ENCODE measurements at regions not wholly inside any gene's neighbourhood (a gene's known extent, or its start where the extent isn't known, plus 50 kb on each side); places are given as distances from the start of the nearest gene placed in this dataset.

DNA sequence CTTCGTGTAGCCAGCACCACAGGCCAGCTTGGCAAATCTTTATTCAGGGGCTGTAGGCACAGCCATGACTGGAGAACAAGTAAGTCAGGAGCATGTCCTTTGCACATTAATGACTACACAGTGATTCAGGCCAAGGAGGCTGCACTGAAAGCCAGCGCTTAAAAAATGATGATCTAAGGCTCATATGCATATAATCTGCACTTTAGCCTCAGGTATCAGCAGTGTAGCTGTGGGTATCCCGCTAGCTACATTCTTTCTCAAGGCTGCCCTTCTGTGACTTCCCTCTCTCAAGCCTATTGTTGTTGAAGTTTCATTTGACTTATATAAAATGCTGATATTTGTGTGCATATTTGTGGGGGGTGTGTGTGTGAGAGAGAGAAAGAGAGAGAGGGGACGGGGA lies 62.6 kb upstream of the RGL1 start:
- WGBS (ENCODE audit: low lambda C conversion rate) = 81% methylated on average over 4 of the region's 4 CpGs
- in situ Hi-C loops (cut with HindIII; ENCODE audit: extremely low pct_ligation_motif_present, low pct_unique_long_range_greater_than_20kb) (no loop called here), intact Hi-C loops (cut with micrococcal nuclease; ENCODE audit: unreplicated experiment) (no loop called here)
- Histone ChIP-seq H3K9me3 (ENCODE audit: low read length) (no peaks in the 10 kb centered on the region), H3K4me2 (ENCODE audit: low read depth, low read length) (no peak overlapping the region), H2AFZ (ENCODE audit: low read length) (no peak overlapping the region), H4K20me1 (ENCODE audit: insufficient read depth, low read length) (no peaks in the 10 kb centered on the region), H3K4me1 (ENCODE audit: insufficient read depth, low read length) (no peaks in the 10 kb centered on the region), H3K36me3 (replicated peaks in 1 of 2; ENCODE audit: control insufficient read depth in 1 of 2, insufficient read depth in 2 of 2, low read length in 2 of 2) (peaks cover 0 to 1% of the 10 kb centered on the region in 2 experiments; a peak in 2 of 5 replicates), H3K9ac (ENCODE audit: insufficient read depth, low read depth, low read length) (no peak overlapping the region), H3K27ac (ENCODE audit: extremely low read length, insufficient read depth, low read length) (no peak overlapping the region), H3K79me2 (ENCODE audit: insufficient read depth, low read length) (no peaks in the 10 kb centered on the region), H3K27me3 (ENCODE audit: control insufficient read depth in 1 of 2, insufficient read depth in 2 of 2, low read length in 2 of 2) (no peaks in the 10 kb centered on the region), H3K4me3 (replicated peaks in 1 of 3; ENCODE audit: insufficient read depth in 1 of 3, low read depth in 2 of 3, low read length in 3 of 3) (no peak overlapping the region)
- ChIA-PET CTCF (ENCODE audit: low intra/inter-chr PET ratio, low total read pairs) (no interaction called here), POLR2A (no interaction called here)
- DNase-seq (ENCODE audit: low spot score) (no peak), ATAC-seq (peak; percentile 56; the same call in 2 of the 3 replicates), FAIRE-seq (no peak)
- BruUV-seq (replicated peaks) = no TSS peak
- TF ChIP-seq, protein P1, sequence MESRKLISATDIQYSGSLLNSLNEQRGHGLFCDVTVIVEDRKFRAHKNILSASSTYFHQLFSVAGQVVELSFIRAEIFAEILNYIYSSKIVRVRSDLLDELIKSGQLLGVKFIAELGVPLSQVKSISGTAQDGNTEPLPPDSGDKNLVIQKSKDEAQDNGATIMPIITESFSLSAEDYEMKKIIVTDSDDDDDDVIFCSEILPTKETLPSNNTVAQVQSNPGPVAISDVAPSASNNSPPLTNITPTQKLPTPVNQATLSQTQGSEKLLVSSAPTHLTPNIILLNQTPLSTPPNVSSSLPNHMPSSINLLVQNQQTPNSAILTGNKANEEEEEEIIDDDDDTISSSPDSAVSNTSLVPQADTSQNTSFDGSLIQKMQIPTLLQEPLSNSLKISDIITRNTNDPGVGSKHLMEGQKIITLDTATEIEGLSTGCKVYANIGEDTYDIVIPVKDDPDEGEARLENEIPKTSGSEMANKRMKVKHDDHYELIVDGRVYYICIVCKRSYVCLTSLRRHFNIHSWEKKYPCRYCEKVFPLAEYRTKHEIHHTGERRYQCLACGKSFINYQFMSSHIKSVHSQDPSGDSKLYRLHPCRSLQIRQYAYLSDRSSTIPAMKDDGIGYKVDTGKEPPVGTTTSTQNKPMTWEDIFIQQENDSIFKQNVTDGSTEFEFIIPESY (CRISPR knock-in tag; IDR thresholded peaks at IDR 0.05) = peak; percentile 74
- TF ChIP-seq ZNF790 (CRISPR knock-in tag; IDR thresholded peaks at IDR 0.05; ENCODE audit: borderline replicate concordance) = no peak

DNA sequence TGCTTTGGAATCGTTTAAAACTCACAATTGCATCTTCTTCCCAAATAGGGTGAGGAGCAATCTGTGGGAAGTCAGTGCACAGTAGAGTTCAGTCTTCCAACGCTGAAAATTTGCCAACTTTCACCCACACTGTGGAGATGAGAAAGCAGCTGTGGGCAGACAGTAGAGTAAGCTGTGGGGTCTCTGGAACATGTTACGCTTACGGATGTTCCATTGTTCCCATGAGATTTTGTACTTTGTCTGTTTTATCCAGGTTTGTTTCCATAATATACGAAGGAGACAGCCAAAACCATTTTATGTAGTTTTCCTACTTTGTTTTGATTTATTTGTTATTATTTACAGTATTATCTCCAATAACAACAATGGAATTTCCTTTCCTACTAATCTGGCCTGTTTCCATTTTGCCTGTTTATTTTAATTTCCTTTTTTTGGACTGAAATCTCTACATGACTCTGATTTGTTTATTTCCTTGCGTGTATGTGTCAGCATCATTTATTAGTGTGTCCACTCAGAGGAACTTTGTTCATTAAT lies 65.1 kb upstream of the RGL1 start:
- no peak overlapping the region for H3K27ac ChIP-seq (ENCODE audit: extremely low read length, insufficient read depth, low read length)
- H4K20me1 ChIP-seq (ENCODE audit: insufficient read depth, low read length) = no peaks in the 10 kb centered on the region
- H3K36me3 ChIP-seq (replicated peaks in 1 of 2; ENCODE audit: control insufficient read depth in 1 of 2, insufficient read depth in 2 of 2, low read length in 2 of 2) = peaks cover 0 to 1% of the 10 kb centered on the region in 2 experiments; a peak in 2 of 5 replicates
- ATAC-seq = no peak
- no peak for DNase-seq (ENCODE audit: low spot score)
- no peak overlapping the region for H2AFZ ChIP-seq (ENCODE audit: low read length)
- H3K79me2 ChIP-seq (ENCODE audit: insufficient read depth, low read length) = no peaks in the 10 kb centered on the region
- peaks cover 13% of the 10 kb centered on the region for H3K4me1 ChIP-seq (ENCODE audit: insufficient read depth, low read length)
- H3K4me2 ChIP-seq (ENCODE audit: low read depth, low read length) = no peak overlapping the region
- 79% methylated on average over 6 of the region's 6 CpGs for WGBS (ENCODE audit: low lambda C conversion rate)
- POLR2A ChIA-PET = no interaction called here
- CTCF ChIA-PET (ENCODE audit: low intra/inter-chr PET ratio, low total read pairs) = no interaction called here
- no peak overlapping the region for H3K9ac ChIP-seq (ENCODE audit: insufficient read depth, low read depth, low read length)
- no peaks in the 10 kb centered on the region for H3K9me3 ChIP-seq (ENCODE audit: low read length)
- BruUV-seq (replicated peaks) = no TSS peak
- no peaks in the 10 kb centered on the region for H3K27me3 ChIP-seq (ENCODE audit: control insufficient read depth in 1 of 2, insufficient read depth in 2 of 2, low read length in 2 of 2)
- no peak for FAIRE-seq
- in situ Hi-C loops (cut with HindIII; ENCODE audit: extremely low pct_ligation_motif_present, low pct_unique_long_range_greater_than_20kb) = no loop called here
- intact Hi-C loops (cut with micrococcal nuclease; ENCODE audit: unreplicated experiment) = loop anchor here (10.0 kb wide), 1 partner anchor 105 kb away; no protein-coding TSS in a partner anchor
- H3K4me3 ChIP-seq (replicated peaks in 1 of 3; ENCODE audit: insufficient read depth in 1 of 3, low read depth in 2 of 3, low read length in 3 of 3) = no peak overlapping the region
- no peak for TF ChIP-seq ZSCAN30 (CRISPR knock-in tag; IDR thresholded peaks at IDR 0.05)
- TF ChIP-seq DMAP1 (CRISPR knock-in tag; IDR thresholded peaks at IDR 0.05) = no peak
- TF ChIP-seq ZNF580 (CRISPR knock-in tag; IDR thresholded peaks at IDR 0.05; ENCODE audit: borderline replicate concordance, low read depth) = no peak
- no peak for TF ChIP-seq ZNF607 (CRISPR knock-in tag; IDR thresholded peaks at IDR 0.05; ENCODE audit: borderline replicate concordance)

All from HepG2 (cell line).